Nephron (organoid): ENCODE measurements at regions not wholly inside any gene's neighbourhood (a gene's known extent, or its start where the extent isn't known, plus 50 kb on each side); places are given as distances from the start of the nearest gene placed in this dataset.
"Not testable (repeated sequence)": the region's sequence is repeated elsewhere in the genome, so short reads cannot be mapped to it uniquely, and the experiment has no call there.

Experiments used
- H3K27ac Mint-ChIP-seq, 3 experiments: 2 replicates each; pipeline ENCODE4 v1.8.0; 2020; ENCODE audit warnings: mixed read lengths in 3 of 3, mild to moderate bottlenecking in 2 of 3, moderate library complexity in 1 of 3
- H3K27me3 Mint-ChIP-seq: 2 replicates; pipeline ENCODE4 v1.8.0; 2021; ENCODE audit warnings: low read depth, mild to moderate bottlenecking, moderate library complexity, mixed read lengths
- H3K36me3 Mint-ChIP-seq: 2 replicates; pipeline ENCODE4 v1.8.0; 2020; ENCODE audit warnings: low read depth, mixed read lengths
- H3K4me1 Mint-ChIP-seq: 2 replicates; pipeline ENCODE4 v1.8.0; 2020; ENCODE audit warnings: mixed read lengths
- H3K4me3 Mint-ChIP-seq, 3 experiments: 2 replicates each; pipeline ENCODE4 v1.8.0; 2020; ENCODE audit warnings: mild to moderate bottlenecking in 3 of 3, mixed read lengths in 3 of 3, moderate library complexity in 2 of 3
- H3K9me3 Mint-ChIP-seq: 2 replicates; pipeline ENCODE4 v1.8.0; 2020; ENCODE audit warnings: mixed read lengths
- TF ChIP-seq, protein P1 (sequence below), 3 experiments: fragments of 200-600 bp; sonication (generic); IDR thresholded peaks; one replicate each; pipeline ENCODE4 v1.5.0; 2021; ENCODE audit warnings: antibody characterized with exemption in 3 of 3; ENCODE audit not compliant: unreplicated experiment in 3 of 3

DNA sequence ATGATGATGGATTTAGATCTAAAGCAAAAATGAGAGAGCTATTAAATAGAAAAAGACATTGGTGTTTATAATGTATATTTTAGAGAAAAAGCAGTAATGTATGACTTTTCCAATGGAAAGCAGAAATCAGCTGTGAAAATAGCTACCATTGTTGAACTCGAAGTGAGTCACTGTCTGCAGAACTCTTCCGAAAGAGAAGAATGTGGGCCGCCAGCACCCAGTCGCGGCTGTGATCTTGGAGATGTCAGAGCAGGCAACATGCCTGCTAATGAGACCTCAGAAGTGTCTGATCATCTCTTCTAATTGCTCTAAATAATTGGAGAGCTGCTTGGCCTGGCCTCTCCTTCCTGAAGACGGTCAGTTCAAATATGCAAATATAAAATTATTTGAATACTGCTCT, 333.6 kb upstream of the RUNX1 start:
- TF ChIP-seq, protein P1, sequence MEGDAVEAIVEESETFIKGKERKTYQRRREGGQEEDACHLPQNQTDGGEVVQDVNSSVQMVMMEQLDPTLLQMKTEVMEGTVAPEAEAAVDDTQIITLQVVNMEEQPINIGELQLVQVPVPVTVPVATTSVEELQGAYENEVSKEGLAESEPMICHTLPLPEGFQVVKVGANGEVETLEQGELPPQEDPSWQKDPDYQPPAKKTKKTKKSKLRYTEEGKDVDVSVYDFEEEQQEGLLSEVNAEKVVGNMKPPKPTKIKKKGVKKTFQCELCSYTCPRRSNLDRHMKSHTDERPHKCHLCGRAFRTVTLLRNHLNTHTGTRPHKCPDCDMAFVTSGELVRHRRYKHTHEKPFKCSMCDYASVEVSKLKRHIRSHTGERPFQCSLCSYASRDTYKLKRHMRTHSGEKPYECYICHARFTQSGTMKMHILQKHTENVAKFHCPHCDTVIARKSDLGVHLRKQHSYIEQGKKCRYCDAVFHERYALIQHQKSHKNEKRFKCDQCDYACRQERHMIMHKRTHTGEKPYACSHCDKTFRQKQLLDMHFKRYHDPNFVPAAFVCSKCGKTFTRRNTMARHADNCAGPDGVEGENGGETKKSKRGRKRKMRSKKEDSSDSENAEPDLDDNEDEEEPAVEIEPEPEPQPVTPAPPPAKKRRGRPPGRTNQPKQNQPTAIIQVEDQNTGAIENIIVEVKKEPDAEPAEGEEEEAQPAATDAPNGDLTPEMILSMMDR (IDR thresholded peaks at IDR 0.05; ENCODE audit: unreplicated experiment in 3 of 3) = no peak
- H3K27me3 Mint-ChIP-seq = peaks cover 9% of the 10 kb centered on the region
- H3K4me1 Mint-ChIP-seq = no peaks in the 10 kb centered on the region
- no peaks in the 10 kb centered on the region for H3K36me3 Mint-ChIP-seq
- no peak overlapping the region for H3K27ac Mint-ChIP-seq
- no peaks in the 10 kb centered on the region for H3K9me3 Mint-ChIP-seq
- H3K4me3 Mint-ChIP-seq = no peak overlapping the region

DNA sequence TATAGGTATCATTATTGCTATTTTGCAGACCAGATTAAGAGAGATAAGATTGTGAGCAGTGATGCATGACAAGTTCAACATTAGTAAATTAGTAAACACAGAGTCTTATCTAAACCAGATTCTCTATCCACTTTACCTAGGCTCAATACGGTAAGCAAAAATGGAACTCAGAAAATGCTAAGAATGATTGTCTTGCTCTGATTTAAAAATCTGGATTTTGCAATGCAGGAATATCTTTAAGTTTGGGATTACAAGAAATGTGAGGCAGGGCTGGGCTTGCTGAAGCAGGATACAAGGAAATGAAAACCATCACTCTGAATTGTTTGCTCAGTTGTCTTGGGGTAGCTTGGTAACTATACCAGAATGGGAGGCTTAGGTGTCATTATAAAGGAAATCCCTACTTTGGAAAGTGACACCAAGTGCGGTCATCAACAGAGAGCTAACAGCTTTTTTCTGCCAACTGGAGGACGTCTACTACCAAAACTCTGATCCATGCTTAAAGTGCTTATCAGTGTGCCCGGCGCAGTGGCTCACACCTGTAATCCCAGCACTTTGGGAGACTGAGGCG, 332.7 kb upstream of the RUNX1 start:
- Mint-ChIP-seq H3K27me3 (peaks cover 9% of the 10 kb centered on the region), H3K9me3 (no peaks in the 10 kb centered on the region), H3K36me3 (no peaks in the 10 kb centered on the region), H3K4me1 (no peaks in the 10 kb centered on the region), H3K4me3 (no peak overlapping the region), H3K27ac (no peak overlapping the region)
- TF ChIP-seq, protein P1 (IDR thresholded peaks at IDR 0.05; ENCODE audit: unreplicated experiment in 3 of 3) = no peak

GRCh38 chr21:35380304-35380703, 331.2 kb upstream of the RUNX1 start:
- not testable (repeated sequence) for H3K4me1 Mint-ChIP-seq, H3K9me3 Mint-ChIP-seq, H3K36me3 Mint-ChIP-seq, H3K4me3 Mint-ChIP-seq, H3K27ac Mint-ChIP-seq
- peaks cover 12% of the 10 kb centered on the region for H3K27me3 Mint-ChIP-seq

DNA sequence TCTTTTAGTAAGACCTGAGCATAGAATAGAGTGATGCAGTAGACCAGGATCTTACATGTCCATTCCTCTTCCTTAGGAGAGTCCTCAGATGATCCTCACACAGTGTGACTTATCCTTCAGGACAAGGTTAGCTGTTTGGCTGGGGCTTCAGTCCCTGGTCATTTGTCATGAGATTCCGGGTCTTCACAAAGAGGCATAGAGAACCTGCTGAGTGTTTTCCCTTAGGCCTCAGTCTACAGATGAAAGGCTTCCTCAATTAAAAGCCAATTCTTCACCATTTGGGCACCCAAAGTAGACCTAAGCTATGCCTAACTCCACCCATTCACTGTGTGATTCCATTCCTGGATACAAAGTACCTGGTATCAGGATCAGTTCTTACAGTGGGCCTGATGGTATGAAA, 329.8 kb upstream of the RUNX1 start:
- Mint-ChIP-seq H3K4me1 (no peaks in the 10 kb centered on the region), H3K36me3 (no peaks in the 10 kb centered on the region), H3K4me3 (no peak overlapping the region), H3K27me3 (peaks cover 12% of the 10 kb centered on the region), H3K27ac (no peak overlapping the region), H3K9me3 (no peaks in the 10 kb centered on the region)
- TF ChIP-seq, protein P1 (IDR thresholded peaks at IDR 0.05; ENCODE audit: unreplicated experiment in 3 of 3) = no peak

- no peaks in the 10 kb centered on the region for H3K36me3 Mint-ChIP-seq
- TF ChIP-seq, protein P1 (IDR thresholded peaks at IDR 0.05; ENCODE audit: unreplicated experiment in 3 of 3) = no peak
- no peak overlapping the region for H3K27ac Mint-ChIP-seq
- no peaks in the 10 kb centered on the region for H3K9me3 Mint-ChIP-seq
- H3K27me3 Mint-ChIP-seq = peaks cover 11% of the 10 kb centered on the region
- no peaks in the 10 kb centered on the region for H3K4me1 Mint-ChIP-seq
- no peak overlapping the region for H3K4me3 Mint-ChIP-seq
Observed at GRCh38 chr21:35377505-35378090, 328.5 kb upstream of the RUNX1 start.

DNA sequence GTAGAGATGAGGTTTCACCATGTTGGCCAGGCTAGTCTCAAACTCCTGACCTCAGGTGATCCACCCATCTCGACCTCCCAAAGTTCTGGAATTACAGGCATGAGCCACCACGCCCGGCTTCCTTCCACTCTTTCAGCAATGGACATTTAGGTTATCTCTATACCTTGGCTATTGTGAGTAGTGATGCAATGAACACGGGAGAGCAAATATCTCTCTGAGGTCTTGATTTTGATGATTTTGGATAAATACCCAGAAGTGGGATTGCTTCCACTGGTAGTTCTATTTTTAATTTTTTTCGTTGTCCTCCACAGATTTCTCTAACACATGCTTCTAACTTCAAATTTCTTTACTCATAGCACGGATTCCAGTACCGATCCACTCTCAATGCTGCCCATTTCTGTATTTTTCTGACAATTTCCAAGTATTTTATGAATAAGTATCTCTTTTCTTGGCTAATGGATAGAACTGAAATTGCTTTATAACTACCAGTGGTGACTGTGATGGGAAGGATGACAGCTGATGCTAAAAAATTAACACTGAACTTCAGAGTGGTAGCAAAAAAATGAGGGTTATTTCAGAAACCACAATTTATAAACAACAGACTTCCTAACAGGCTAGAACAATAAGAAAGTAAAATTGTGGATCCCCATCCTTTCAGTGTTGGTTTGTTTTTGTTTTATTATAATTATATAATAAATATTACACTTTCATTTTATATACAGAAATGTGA, 327.5 kb upstream of the RUNX1 start:
- H3K27me3 Mint-ChIP-seq = peaks cover 4% of the 10 kb centered on the region
- H3K27ac Mint-ChIP-seq = no peak overlapping the region
- no peak overlapping the region for H3K4me3 Mint-ChIP-seq
- no peaks in the 10 kb centered on the region for H3K36me3 Mint-ChIP-seq
- H3K4me1 Mint-ChIP-seq = no peaks in the 10 kb centered on the region
- no peaks in the 10 kb centered on the region for H3K9me3 Mint-ChIP-seq
- TF ChIP-seq, protein P1 (IDR thresholded peaks at IDR 0.05; ENCODE audit: unreplicated experiment in 3 of 3) = no peak
